GM12801 (cell line): ENCODE measurements at regions not wholly inside any gene's neighbourhood (a gene's known extent, or its start where the extent isn't known, plus 50 kb on each side); places are given as distances from the start of the nearest gene placed in this dataset.

Experiments used
- CTCF ChIP-seq: IDR thresholded peaks from one replicate; pipeline ENCODE4 v1.5.1; 2011; ENCODE audit warnings: control low read depth; ENCODE audit not compliant: insufficient read length; ENCODE audit errors: extremely low read depth

GRCh38 chr10:64573623-64574325 is 1052.6 kb downstream of the REEP3 start:
- no peak for TF ChIP-seq CTCF

- TF ChIP-seq CTCF = no peak
Observed at GRCh38 chr10:64574371-64574770, 1053.2 kb downstream of the REEP3 start.

- no peak for TF ChIP-seq CTCF
Observed at GRCh38 chr10:64576497-64576896, 1055.3 kb downstream of the REEP3 start.

GRCh38 chr10:64586934-64587503 is 1065.8 kb downstream of the REEP3 start:
- TF ChIP-seq CTCF = no peak

- TF ChIP-seq CTCF = no peak
Observed at GRCh38 chr10:64594072-64594471, 1072.9 kb downstream of the REEP3 start.

- TF ChIP-seq CTCF = no peak
Observed at GRCh38 chr10:64598600-64598999, 1077.4 kb downstream of the REEP3 start.

- TF ChIP-seq CTCF = no peak
Observed at GRCh38 chr10:64601298-64601697, 1080.1 kb downstream of the REEP3 start.

GRCh38 chr10:64617085-64617484 is 1095.9 kb downstream of the REEP3 start:
- TF ChIP-seq CTCF = no peak
